LNCaP clone FGC (cell line): ENCODE measurements at regions not wholly inside any gene's neighbourhood (a gene's known extent, or its start where the extent isn't known, plus 50 kb on each side); places are given as distances from the start of the nearest gene placed in this dataset.

Experiments used
- DNase-seq: peaks from one replicate; pipeline ENCODE4 v3.0.0-alpha.2; 2011; ENCODE audit warnings: low read depth
- H3K4me3 ChIP-seq: 2 replicates; pipeline ENCODE4 v1.5.1; 2011; ENCODE audit warnings: mild to moderate bottlenecking, low read depth, low read length, control low read depth
- CTCF ChIP-seq: IDR thresholded peaks from 2 replicates; pipeline ENCODE4 v1.5.1; 2012; ENCODE audit warnings: mild to moderate bottlenecking; ENCODE audit not compliant: control insufficient read depth, insufficient read depth; ENCODE audit errors: extremely low read depth

- no peak overlapping the region for H3K4me3 ChIP-seq
- peak; percentile 37 for DNase-seq
- no peak for TF ChIP-seq CTCF
Measured at GRCh38 chr2:217045700-217046475, 186.0 kb upstream of the TNP1 start.

- DNase-seq: no peak
- TF ChIP-seq CTCF: no peak
- no peak overlapping the region for H3K4me3 ChIP-seq
Measured at GRCh38 chr2:217040099-217040498, 180.2 kb upstream of the TNP1 start.

- TF ChIP-seq CTCF: no peak
- no peak for DNase-seq
- no peak overlapping the region for H3K4me3 ChIP-seq
Measured at GRCh38 chr2:217038001-217038400, 178.1 kb upstream of the TNP1 start.

GRCh38 chr2:217037353-217037752, 177.5 kb upstream of the TNP1 start:
- no peak for DNase-seq
- H3K4me3 ChIP-seq: no peak overlapping the region
- no peak for TF ChIP-seq CTCF

- H3K4me3 ChIP-seq: no peak overlapping the region
- no peak for DNase-seq
- TF ChIP-seq CTCF: no peak
Measured at GRCh38 chr2:217035967-217036366, 176.1 kb upstream of the TNP1 start.

- DNase-seq: no peak
- TF ChIP-seq CTCF: no peak
- no peak overlapping the region for H3K4me3 ChIP-seq
Measured at GRCh38 chr2:217033186-217033585, 173.3 kb upstream of the TNP1 start.

GRCh38 chr2:217031445-217031844, 171.6 kb upstream of the TNP1 start:
- no peak for DNase-seq

More at GRCh38 chr2:217031445-217031844, 171.6 kb upstream of the TNP1 start:
- H3K4me3 ChIP-seq: no peak overlapping the region
- no peak for TF ChIP-seq CTCF
